Inflammatory macrophage (primary cell): ENCODE measurements at regions not wholly inside any gene's neighbourhood (a gene's known extent, or its start where the extent isn't known, plus 50 kb on each side); places are given as distances from the start of the nearest gene placed in this dataset.
"Not testable (repeated sequence)": the region's sequence is repeated elsewhere in the genome, so short reads cannot be mapped to it uniquely, and the experiment has no call there.

Experiments used
- DNase-seq, 2 donors: peaks; one replicate each; pipeline ENCODE4 v3.0.0-alpha.2; 2020 to 2022

DNA sequence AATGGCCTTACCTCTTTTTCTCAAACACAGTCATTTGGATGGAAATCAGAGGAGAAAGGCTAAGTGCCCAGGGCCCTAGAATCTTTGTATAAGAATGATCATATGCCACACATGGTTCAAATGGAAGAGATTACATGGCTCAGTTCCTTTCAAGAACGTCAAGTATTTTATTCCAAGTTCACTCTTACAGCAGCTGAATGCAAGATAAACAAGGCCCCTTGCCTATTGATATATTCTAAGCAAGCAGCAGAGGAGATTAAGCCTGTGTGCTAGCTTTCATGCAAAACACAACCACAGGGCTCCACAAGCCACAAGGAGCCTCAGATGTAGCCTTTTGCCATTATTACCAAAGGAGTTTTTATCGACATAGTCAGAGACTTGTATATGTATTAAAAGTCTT is 55.3 kb upstream of the SLCO6A1 start:
- no peak for DNase-seq

DNA sequence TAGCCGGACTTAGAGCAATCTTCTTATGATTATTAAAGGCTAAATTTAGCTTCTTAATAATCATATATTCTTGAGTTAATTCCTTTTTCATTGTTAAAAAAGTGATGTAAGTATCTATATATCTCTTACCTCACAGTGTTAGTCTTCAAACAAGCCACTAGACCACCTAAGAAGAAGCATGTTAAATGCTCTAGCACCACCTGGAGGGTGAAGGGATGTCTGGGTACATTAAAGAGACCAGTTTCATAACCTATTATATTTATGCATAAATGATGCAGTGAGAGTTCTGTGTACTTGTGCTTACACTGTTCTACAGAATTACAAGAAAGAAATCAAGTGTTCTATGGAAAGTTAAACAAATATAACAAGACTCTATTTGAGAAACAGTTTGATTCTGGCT is 55.9 kb upstream of the SLCO6A1 start:
- no peak for DNase-seq

DNA sequence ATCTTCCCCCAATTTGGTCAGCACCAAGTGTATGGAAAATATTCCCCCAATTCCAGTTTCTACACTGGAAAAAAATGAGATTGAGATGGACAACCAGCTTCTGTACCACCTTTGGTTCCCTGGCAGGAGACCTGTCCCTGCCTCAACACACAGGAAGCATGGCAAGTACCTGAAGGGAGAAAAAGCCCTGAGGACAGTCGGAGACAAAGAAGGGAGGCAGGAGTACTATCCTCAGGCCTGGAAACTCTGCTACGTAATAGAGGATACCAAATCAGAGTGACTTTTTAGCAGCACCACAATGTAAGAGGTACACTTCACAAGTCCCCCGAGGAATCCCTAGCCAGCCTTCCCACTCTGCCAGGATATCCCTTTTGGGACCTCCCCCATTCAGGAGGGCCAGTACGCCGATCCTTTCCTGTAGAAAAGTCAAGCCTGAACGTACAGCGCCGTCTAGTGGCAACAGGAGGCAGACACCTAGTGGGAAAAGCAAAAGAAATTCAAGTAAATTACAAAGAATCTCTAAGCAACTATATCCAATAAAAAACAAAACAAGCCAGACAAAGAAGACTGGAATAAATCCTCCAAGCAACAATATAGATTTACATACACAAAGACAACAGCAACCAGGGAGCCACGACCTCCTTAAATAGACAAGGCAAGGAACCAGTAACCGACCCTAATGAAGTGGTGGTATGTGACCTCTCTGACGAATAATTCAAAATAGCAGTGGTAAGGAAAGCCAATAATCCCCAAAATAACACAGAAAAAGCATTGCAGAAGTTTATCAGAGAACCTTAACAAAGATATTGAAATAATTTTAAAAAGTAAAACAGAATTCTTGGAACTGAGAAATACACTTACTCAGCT is 63.3 kb upstream of the SLCO6A1 start:
- peak; percentile 29 to 55 for DNase-seq

DNA sequence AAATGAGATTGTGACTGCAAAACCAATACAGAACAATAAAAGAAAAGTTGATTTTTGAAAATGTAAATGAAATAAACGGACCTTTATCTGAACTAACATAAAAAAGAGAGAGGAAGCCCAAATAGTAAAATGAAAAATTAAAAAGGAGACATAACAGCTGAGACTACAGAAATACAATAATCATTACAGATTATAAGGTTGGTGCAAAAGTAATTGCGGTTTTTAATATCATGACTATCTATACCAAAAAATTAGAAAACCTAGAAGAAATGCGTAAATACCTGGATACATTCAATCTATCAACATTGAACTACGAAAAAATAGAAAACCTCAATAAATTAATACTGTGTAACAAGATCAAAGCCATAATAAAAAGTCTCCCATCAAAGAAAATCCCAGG is 71.9 kb upstream of the SLCO6A1 start:
- DNase-seq, result no peak

DNA sequence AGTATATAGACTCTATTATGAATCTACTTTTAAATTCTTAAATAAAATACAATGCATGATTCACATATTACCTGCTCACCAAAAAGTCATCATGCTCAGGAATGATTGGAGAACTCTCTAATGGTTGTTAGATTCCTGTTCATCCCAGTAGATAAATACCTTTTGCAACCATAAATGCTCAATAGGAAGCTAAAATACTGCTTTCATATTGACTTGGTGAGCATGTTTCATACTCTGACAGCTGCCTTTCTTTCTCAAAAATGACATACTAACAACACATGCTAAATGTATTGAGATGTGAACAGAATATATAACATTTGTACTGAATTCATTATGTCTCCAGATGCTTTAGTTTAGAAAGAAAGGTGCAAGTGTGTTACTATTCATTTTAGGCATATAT is 79.6 kb upstream of the SLCO6A1 start:
- no peak for DNase-seq

DNA sequence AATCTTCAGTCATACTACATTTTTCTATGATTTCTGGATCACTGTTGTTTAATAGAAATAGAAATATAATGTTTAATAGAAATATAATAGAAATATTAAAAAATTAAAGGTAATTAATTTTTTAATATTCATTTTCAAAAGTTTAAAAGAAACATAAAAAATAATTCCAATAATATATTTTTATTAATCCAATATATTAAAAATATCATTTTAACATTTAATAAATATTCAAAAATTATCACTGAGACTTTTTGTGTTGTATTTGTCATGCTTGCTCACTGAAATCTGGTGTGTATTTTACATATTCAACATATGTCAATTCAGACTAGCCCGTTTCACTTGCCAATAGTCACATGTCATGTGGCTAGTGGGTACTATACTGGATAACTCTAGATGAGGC is 80.6 kb upstream of the SLCO6A1 start:
- no peak for DNase-seq

DNA sequence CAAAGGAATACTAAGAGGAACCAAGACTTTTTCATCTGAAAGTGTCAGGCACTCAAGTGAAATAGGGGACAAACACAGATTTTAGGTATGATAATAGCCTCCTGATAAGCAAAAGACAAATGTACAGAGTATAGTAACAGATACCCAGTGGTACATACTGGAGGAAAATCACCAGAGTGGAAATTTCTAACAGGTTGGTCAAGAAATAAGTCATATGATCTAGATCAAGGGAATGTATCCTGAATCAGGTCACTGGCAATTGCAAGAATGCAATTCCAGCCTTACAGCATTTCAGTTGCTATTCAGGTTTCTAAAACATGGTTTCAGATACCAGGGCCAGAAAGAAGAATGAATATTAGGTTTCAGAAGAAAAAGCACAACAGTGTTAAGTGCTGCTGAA is 82.2 kb upstream of the SLCO6A1 start:
- DNase-seq, result no peak

DNA sequence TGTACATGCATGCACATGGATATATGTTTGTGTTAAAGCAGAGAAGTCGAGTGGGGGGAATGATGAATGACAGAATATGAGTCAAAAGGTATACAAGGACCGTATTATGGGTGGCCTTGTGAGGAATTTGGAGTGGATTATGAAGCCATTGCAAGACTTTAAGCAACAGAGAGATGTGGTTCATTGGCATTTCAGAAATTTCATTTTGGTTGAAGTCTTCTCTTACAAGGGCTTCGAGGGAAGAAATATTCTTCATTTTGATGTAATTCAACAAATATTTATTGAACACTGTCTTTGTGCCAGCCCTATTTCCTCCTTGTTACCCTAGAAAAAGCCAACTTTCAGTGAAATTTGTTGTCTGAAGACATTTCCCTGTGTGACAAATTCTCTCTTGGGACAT is 83.9 kb upstream of the SLCO6A1 start:
- DNase-seq, result no peak

DNA sequence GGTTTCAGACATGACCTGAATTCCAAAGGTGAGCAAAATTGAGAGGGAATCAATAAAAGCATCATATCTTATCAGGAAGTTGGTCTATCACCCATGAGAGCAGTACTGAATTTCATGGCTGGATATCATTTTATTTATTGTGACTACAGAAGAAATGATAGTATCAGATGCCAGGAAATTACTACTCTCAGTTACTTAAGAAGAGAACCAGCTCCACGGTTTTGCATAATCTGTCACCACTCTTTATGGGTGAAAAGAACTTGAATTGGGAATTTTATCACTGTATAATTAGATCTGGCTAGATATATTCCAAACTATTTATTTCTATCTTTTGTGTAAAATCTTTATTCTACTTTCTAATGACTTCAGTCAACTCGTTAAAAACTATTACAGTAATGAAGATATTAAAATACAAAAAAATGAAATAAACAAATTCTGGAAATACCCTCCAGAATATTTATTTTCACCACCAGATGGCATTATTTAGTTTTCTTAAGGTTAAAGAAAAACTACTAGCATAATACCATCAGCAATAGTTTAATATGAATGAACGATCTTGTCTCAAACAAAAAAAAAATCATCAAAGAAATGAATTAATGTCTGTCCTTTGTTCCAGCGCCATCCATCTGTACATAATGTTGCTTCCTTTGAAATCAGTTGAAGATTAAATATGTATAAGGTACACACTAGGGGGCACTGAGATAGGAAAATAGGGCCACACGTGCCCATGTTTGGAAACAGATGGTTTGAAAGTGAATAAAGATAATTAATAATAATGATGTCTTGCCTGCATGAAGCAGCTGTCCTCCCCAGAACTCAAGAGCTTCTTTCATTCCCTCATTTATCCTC is 84.7 kb upstream of the SLCO6A1 start:
- DNase-seq, result peak in 1 of 2 donors; percentile 26

DNA sequence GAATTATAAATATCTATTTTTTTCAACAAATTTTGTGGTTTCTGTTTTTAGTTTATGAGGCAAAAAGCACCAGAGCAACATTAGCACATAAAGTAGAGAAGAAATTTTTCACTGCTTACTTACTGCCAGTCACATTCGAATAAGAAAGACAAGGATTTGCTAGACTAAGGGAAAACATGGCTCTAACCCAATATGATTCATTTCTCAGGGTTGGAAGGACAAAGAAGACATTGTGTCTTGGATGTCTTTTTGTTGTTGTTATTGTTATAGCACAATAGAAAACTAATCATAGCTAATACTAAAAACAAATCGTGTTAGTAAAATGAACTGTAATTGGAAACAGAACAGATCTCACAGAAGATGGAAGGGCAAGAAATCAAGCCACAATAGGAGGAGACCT is 90.9 kb upstream of the SLCO6A1 start:
- no peak for DNase-seq

DNA sequence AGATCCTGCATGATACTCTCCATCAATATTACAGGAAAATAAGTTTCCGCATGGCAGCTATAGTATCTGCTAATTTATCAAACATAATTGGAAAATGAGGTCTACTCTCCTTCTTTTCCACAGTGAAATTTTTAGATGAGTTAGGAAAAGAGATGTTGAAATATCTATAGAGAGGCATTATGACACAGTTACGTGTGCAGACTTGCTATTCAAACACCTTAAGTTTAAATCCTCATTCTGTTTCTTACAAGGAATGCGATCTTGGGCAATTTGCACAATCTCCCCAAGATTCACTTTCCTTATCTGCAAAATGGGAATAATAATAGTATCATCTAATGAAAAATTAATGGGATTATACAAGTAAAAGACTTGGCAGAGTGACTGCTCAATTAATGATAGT is 91.7 kb upstream of the SLCO6A1 start:
- DNase-seq, result no peak

DNA sequence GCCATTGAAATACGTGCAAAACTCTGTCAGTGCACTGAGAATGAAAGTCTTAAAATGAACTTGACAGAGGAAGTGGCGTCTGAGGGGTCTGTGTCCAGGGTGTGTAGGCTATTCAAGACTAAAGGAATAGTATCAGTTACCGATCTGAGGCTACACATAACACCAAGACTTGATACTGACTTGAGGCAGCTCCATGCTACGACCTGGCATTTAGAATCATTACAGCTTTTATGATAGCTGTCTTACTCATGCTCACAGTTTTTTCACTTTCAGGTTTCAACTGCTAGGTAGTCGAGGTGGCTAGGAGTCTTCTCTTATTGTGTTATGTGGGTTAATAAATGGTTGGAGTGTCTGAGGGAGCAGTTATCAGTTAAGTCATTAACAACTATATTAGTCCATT is 92.8 kb upstream of the SLCO6A1 start:
- DNase-seq, result no peak

DNA sequence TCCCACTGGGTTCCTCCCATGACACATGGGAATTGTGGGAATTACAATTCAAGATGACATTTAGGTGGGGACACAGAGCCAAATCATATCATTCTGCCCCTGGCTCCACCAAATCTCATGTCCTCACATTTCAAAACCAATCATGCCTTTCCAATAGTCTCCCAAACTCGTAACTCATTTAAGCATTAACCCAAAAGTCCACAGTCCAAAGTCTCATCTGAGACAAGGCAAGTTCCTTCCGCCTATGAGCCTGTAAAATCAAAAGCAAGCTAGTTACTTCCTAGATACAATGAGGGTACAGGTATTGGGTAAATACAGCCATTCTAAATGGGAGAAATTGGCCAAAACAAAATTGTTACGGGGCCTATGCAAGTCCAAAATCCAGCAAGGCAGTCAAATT is 93.8 kb upstream of the SLCO6A1 start:
- not testable (repeated sequence) for DNase-seq

DNA sequence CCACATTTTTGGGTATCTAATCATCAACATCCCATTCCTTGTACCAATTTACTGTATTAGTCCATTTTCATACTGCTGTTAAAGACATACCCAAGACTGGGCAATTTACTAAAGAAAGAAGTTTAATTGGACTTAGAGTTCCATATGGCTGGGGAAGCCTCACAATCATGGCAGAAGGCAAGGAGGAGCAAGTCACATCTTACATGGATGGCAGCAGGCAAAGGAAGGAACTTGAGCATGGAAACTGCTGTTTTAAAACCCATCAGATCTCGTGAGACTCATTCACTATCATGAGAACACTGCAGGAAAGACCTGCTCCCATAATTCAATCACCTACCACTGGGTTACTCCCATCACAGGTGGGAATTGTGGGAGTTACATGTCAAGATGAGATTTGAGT is 95.4 kb upstream of the SLCO6A1 start:
- no peak for DNase-seq

DNA sequence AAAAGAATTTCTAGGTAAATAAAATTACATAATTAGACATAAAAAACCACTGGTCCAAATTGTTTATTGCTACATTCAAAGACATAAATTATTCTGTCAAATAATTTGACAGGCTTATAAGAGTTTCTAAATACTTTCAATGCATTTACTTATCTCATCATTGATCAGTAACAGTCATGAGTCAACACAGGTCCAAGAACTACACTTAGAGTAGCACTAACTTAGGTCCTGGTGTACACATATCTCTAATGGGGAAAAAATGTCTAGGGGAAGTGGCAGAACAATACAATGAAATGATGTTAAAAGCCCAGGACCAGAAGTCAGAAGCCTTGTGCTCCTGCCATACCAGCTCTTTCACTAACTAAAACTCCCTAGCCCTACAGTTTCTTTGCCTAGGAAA is 96.5 kb upstream of the SLCO6A1 start:
- DNase-seq, result no peak

DNA sequence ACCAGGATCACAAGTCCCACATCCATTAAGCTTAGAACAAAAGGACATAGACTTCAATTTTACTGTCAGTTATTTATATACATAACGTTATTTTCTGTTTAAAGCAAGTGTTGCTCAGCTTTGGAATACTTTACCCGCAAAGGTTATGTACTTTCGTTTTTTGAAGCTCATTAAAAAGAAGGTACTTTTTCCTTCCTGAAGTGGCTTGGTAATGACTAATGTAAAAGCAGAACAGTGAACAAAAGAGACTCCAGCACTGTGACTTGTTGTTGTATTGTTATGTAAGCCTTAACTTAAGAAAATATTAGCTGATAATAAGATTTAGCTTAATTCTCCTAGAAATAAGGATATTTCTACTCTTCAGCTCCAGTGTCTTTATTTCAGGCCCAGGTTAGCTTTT is 97.3 kb upstream of the SLCO6A1 start:
- DNase-seq, result peak in 1 of 2 donors; percentile 5

DNA sequence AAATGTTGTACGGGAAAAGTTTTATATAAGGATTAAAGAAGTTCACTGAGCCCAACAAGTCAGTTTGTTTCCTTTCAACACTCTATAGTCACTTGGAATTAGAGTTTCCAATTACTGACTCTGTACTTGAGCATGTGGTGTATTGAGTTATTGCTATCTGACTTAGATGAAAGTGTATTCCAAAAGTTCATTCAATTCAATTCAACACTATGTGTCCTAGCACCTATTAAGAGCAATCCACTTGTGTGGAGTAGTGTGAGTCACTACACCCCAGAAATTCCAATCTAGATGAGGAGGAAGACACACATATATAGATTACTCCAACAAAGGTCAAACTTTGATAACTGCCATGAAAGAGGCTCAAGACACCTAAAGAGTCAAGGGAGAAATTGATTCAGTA is 98.2 kb upstream of the SLCO6A1 start:
- no peak for DNase-seq

DNA sequence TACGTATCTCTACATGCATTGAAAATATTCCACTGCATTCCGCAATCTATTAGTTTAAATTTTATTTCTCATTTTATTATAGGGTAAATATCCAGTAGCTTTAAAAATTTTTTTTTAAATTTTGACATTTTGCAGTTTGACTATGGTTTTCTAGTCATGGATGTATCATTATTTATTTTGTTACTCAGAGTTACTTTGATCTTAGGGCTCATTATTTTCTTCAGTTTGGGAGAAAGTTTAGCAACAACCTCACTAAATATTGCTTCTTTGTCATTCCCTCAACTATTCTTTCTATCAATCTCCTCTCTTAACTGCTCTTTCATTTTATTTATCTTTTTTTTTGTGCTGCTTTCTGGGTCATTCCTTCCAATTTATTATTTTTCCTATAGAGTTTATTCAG is 100.5 kb upstream of the SLCO6A1 start:
- DNase-seq, result no peak

DNA sequence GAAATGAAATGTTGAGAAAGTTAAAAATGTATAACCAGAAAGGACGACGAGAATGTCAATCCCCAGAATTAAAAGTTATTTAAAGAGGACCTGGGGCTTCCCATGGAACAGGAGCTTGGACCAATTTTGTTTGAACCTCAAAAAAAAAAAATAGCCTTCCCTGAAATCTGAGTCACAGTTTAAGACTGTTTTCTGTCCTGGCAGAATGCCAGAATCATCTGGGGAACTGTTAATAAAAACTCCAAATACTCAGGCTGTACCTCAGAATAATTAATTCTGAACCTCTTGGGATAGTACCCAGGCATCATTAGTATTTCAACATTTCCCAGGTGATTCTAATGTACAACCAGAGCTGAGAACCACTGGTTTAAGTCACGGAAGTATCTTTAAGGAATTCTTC is 102.2 kb upstream of the SLCO6A1 start:
- no peak for DNase-seq

DNA sequence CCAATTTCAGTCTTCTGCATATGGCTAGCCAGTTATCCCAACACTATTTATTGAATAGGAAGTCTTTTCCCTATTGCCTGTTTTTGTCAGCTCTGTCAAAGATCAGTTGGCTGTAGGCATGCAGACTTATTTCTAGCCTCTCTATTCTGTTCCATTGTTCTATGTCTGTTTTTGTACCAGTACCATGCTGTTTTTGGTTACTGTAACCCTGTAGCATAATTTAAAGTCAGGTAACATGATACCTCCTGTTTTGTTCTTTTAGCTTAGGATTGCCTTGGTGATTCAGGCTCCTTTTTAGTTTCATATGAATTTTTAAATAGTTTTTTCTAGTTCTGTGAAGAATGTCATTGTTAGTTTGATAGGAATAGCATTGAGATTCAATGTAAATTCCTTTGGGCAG is 104.9 kb upstream of the SLCO6A1 start:
- no peak for DNase-seq

DNA sequence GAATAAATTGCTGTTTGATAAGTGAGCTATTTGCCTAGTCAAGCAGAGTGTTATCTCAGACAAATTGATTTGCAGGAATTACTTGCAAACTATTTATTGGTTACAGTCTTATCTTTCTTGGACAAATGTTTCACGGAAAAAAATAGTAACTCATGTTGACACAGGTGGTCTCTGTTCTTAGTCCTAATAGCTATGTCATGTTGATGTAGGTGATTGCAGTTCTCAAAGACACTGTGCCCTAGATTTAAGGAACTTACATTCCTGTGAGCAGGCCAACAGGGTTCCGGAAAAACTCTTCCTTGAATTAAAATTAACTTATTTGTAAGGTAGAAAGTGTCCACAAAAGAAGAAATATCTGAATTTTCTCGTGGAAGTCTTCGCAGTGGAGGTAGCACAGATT is 109.6 kb upstream of the SLCO6A1 start:
- no peak for DNase-seq

DNA sequence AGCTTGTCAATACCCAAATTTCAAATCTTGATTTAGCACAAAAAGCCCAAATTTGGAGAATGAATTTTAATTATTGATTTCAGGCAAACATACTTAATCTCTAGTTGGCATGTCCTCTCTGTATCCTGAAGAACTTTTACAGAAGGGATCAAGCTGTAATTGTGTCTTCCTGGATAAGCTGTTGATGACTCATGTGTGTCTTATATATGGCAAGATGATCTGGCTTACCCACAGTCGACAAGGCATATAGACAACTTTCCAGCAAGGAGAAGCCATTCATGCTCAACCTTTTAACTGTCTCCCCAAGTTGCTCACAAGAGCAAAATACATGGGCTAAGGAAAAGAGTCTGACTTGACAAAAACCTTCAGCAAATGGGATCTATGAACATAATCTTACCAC is 112.5 kb upstream of the SLCO6A1 start:
- DNase-seq, result no peak

DNA sequence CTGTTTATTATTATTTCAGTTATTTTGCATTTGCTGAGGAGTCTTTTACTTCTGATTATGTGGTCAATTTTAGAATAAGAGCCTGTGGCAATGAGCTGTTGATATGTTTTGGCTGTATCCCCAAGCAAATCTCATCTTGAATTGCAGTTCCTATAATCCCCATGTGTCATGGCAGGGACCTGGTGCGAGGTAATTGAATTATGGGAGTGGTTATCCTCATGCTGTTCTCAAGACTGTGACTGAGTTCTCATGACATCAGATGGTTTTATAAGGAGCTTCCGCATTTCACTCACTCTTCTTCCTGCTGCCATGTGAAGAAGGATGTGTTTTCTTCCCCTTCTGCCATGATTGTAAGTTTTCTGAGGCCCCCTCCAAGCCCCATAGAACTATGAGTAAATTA is 114.9 kb upstream of the SLCO6A1 start:
- DNase-seq, result no peak
